ENCODE measurements at regions not wholly inside any gene's neighbourhood (a gene's known extent, or its start where the extent isn't known, plus 50 kb on each side); places are given as distances from the start of the nearest gene placed in this dataset.

DNA sequence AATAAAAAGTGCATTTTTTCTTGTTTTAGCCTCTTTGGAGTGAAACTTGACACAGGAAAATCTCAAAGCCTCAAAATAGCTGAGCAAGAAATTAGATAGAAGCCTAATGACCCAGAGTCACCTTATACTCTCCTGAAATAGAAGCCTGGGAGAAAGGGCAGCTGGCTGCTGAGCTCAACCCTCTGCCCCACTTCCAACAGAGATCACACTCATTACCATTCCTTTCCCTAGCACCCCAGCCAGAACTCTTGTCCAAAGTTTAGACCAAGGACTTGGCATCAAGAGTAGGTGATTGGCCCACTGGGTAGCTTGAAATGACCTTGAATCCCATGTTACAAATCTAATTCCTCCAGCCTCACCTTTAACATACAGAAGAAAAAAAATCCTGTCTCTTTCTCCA, 62.7 kb upstream of the AMOTL1 start:
- H4K20me1 ChIP-seq (ENCODE audit: control insufficient read depth, insufficient read depth): no peaks in the 10 kb centered on the region
- no peaks in the 10 kb centered on the region for H3K9me3 ChIP-seq (replicated peaks; ENCODE audit: control insufficient read depth, insufficient read depth, low read length)
- CTCF ChIA-PET: no interaction called here
- no peak overlapping the region for H2AFZ ChIP-seq (ENCODE audit: control insufficient read depth, low read depth, low read length)
- no peak for ATAC-seq
- H3K4me2 ChIP-seq (ENCODE audit: control insufficient read depth, insufficient read depth): no peak overlapping the region
- no peak overlapping the region for H3K4me3 ChIP-seq
- no TSS peak for BruUV-seq (replicated peaks)
- SMC1A ChIA-PET (ENCODE audit: uncharacterized antibody, unreplicated experiment): no interaction called here
- POLR2A ChIA-PET: no interaction called here
- H3K36me3 ChIP-seq (ENCODE audit: control insufficient read depth in 2 of 2, insufficient read depth in 2 of 2, low read length in 1 of 2): no peaks in the 10 kb centered on the region
- DNase-seq (ENCODE audit: low read depth, low spot score): no peak
- intact Hi-C loops (cut with micrococcal nuclease; ENCODE audit: unreplicated experiment): no loop called here
- in situ Hi-C loops (cut with MboI): no loop called here
- no peaks in the 10 kb centered on the region for H3K4me1 ChIP-seq (ENCODE audit: control insufficient read depth, insufficient read depth, low read length)
- FAIRE-seq: no peak
- H3K9ac ChIP-seq (ENCODE audit: control insufficient read depth, insufficient read depth, low read length): no peak overlapping the region
- H3K27ac ChIP-seq (ENCODE audit: control insufficient read depth, insufficient read depth): no peak overlapping the region
- TF ChIP-seq ATF7 (IDR thresholded peaks at IDR 0.05; ENCODE audit: low read depth): no peak
- no peak for TF ChIP-seq MYB (IDR thresholded peaks at IDR 0.05; ENCODE audit: borderline replicate concordance, low read depth, low read length)
- TF ChIP-seq LARP7 (IDR thresholded peaks at IDR 0.05): no peak
- no peak for TF ChIP-seq POLR2A (IDR thresholded peaks at IDR 0.05; ENCODE audit: low read depth, low read length)
- TF ChIP-seq, protein P1, sequence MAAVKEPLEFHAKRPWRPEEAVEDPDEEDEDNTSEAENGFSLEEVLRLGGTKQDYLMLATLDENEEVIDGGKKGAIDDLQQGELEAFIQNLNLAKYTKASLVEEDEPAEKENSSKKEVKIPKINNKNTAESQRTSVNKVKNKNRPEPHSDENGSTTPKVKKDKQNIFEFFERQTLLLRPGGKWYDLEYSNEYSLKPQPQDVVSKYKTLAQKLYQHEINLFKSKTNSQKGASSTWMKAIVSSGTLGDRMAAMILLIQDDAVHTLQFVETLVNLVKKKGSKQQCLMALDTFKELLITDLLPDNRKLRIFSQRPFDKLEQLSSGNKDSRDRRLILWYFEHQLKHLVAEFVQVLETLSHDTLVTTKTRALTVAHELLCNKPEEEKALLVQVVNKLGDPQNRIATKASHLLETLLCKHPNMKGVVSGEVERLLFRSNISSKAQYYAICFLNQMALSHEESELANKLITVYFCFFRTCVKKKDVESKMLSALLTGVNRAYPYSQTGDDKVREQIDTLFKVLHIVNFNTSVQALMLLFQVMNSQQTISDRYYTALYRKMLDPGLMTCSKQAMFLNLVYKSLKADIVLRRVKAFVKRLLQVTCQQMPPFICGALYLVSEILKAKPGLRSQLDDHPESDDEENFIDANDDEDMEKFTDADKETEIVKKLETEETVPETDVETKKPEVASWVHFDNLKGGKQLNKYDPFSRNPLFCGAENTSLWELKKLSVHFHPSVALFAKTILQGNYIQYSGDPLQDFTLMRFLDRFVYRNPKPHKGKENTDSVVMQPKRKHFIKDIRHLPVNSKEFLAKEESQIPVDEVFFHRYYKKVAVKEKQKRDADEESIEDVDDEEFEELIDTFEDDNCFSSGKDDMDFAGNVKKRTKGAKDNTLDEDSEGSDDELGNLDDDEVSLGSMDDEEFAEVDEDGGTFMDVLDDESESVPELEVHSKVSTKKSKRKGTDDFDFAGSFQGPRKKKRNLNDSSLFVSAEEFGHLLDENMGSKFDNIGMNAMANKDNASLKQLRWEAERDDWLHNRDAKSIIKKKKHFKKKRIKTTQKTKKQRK (IDR thresholded peaks at IDR 0.05; ENCODE audit: low read depth, low read length): no peak
- TF ChIP-seq NR2C1 (IDR thresholded peaks at IDR 0.05): no peak
- no peak for TF ChIP-seq RCOR1 (conservative IDR thresholded peaks at IDR 0.05; ENCODE audit: low read depth, low read length)
- no peak for TF ChIP-seq POLR2AphosphoS2 (IDR thresholded peaks at IDR 0.05; ENCODE audit: low read depth, low read length)
- no peak for TF ChIP-seq JUNB (IDR thresholded peaks at IDR 0.05)
- TF ChIP-seq CBFB (IDR thresholded peaks at IDR 0.05; ENCODE audit: low read depth): no peak
- no peak for TF ChIP-seq MEF2B (IDR thresholded peaks at IDR 0.05; ENCODE audit: partially characterized antibody, poor library complexity, severe bottlenecking)
- RAD21 ChIA-PET (ENCODE audit: unreplicated experiment): no interaction called here
- H3K27me3 ChIP-seq (replicated peaks in 1 of 2; ENCODE audit: control insufficient read depth in 2 of 2, insufficient read depth in 2 of 2, low read length in 1 of 2): no peaks in the 10 kb centered on the region; a peak in 2 of 4 replicates
- H3K79me2 ChIP-seq (ENCODE audit: control insufficient read depth, insufficient read depth, low read length): no peaks in the 10 kb centered on the region

Measured in GM12878 (cell line).